ENCODE measurements at regions not wholly inside any gene's neighbourhood (a gene's known extent, or its start where the extent isn't known, plus 50 kb on each side); places are given as distances from the start of the nearest gene placed in this dataset.
"Not testable (repeated sequence)": the region's sequence is repeated elsewhere in the genome, so short reads cannot be mapped to it uniquely, and the experiment has no call there.

DNA sequence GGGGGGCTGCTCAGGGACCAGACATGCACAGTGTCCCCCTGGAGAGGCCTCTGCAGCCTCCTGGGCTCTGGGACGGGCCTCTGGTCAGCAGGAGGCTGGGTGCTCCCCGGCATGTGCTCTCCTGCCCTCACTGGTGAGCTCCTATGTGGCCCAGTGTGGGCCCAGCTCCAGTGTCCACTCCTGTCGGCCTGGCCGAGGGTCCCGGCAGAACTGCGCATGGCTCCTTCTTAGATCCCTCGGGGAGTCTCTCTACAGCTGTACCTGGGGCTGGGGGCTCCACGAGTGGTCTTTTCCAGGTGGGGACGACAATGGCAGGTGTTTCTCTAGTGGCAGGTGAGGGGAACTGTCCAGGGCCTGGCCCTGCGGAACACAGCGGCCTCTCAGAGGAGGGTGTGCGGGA, 367.3 kb downstream of the TMEM121 start:
- TF ChIP-seq POLR2A (IDR thresholded peaks at IDR 0.05; ENCODE audit: low read depth, low read length); CTCF (IDR thresholded peaks at IDR 0.05; ENCODE audit: extremely low read depth in 1 of 2, insufficient read depth in 1 of 2, low read depth in 1 of 2, low read length in 2 of 2); MYC (IDR thresholded peaks at IDR 0.05; ENCODE audit: low read depth, low read length); EZH2 (IDR thresholded peaks at IDR 0.05; ENCODE audit: borderline replicate concordance, low read depth, low read length, severe bottlenecking): not testable (repeated sequence)
- TF ChIP-seq, protein P1, sequence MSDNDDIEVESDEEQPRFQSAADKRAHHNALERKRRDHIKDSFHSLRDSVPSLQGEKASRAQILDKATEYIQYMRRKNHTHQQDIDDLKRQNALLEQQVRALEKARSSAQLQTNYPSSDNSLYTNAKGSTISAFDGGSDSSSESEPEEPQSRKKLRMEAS (IDR thresholded peaks at IDR 0.05; ENCODE audit: insufficient read depth, insufficient read length) = not testable (repeated sequence)

All from endothelial cell of umbilical vein (primary cell).